ENCODE measurements at regions not wholly inside any gene's neighbourhood (a gene's known extent, or its start where the extent isn't known, plus 50 kb on each side); places are given as distances from the start of the nearest gene placed in this dataset.
"Not testable (repeated sequence)": the region's sequence is repeated elsewhere in the genome, so short reads cannot be mapped to it uniquely, and the experiment has no call there.

GRCh38 chr12:67893022-67893580 is 96.1 kb upstream of the IFNG-AS1 start:
- in situ Hi-C loops (cut with HindIII; ENCODE audit: low sequenced_read_pairs): no loop called here

- in situ Hi-C loops (cut with HindIII; ENCODE audit: low sequenced_read_pairs): not testable (repeated sequence)
Measured at GRCh38 chr12:67900418-67900817, 88.8 kb upstream of the IFNG-AS1 start.

GRCh38 chr12:67909091-67909531 is 80.1 kb upstream of the IFNG-AS1 start:
- in situ Hi-C loops (cut with HindIII; ENCODE audit: low sequenced_read_pairs): no loop called here

- in situ Hi-C loops (cut with HindIII; ENCODE audit: low sequenced_read_pairs): no loop called here
Measured at GRCh38 chr12:67909681-67910080, 79.6 kb upstream of the IFNG-AS1 start.

- in situ Hi-C loops (cut with HindIII; ENCODE audit: low sequenced_read_pairs): no loop called here
Measured at GRCh38 chr12:67910360-67911274, 78.6 kb upstream of the IFNG-AS1 start.

GRCh38 chr12:67911275-67911600 is 78.0 kb upstream of the IFNG-AS1 start:
- in situ Hi-C loops (cut with HindIII; ENCODE audit: low sequenced_read_pairs): no loop called here

GRCh38 chr12:67911789-67912188 is 77.5 kb upstream of the IFNG-AS1 start:
- in situ Hi-C loops (cut with HindIII; ENCODE audit: low sequenced_read_pairs): no loop called here

- in situ Hi-C loops (cut with HindIII; ENCODE audit: low sequenced_read_pairs): no loop called here
Measured at GRCh38 chr12:67915335-67915851, 73.9 kb upstream of the IFNG-AS1 start.

GRCh38 chr12:67916266-67916970 is 72.8 kb upstream of the IFNG-AS1 start:
- in situ Hi-C loops (cut with HindIII; ENCODE audit: low sequenced_read_pairs): no loop called here

- in situ Hi-C loops (cut with HindIII; ENCODE audit: low sequenced_read_pairs): no loop called here
Measured at GRCh38 chr12:67917811-67918210, 71.4 kb upstream of the IFNG-AS1 start.

GRCh38 chr12:67918441-67918840 is 70.8 kb upstream of the IFNG-AS1 start:
- in situ Hi-C loops (cut with HindIII; ENCODE audit: low sequenced_read_pairs): no loop called here

- in situ Hi-C loops (cut with HindIII; ENCODE audit: low sequenced_read_pairs): no loop called here
Measured at GRCh38 chr12:67919406-67919805, 69.8 kb upstream of the IFNG-AS1 start.

GRCh38 chr12:67920413-67920812 is 68.8 kb upstream of the IFNG-AS1 start:
- in situ Hi-C loops (cut with HindIII; ENCODE audit: low sequenced_read_pairs): no loop called here

GRCh38 chr12:67921286-67921685 is 68.0 kb upstream of the IFNG-AS1 start:
- in situ Hi-C loops (cut with HindIII; ENCODE audit: low sequenced_read_pairs): no loop called here

- in situ Hi-C loops (cut with HindIII; ENCODE audit: low sequenced_read_pairs): no loop called here
Measured at GRCh38 chr12:67922245-67922644, 67.0 kb upstream of the IFNG-AS1 start.

GRCh38 chr12:67925077-67925476 is 64.2 kb upstream of the IFNG-AS1 start:
- in situ Hi-C loops (cut with HindIII; ENCODE audit: low sequenced_read_pairs): loop anchor here (25.0 kb wide), 1 partner anchor 563 kb away; no protein-coding TSS in a partner anchor

GRCh38 chr12:67925552-67925951 is 63.7 kb upstream of the IFNG-AS1 start:
- in situ Hi-C loops (cut with HindIII; ENCODE audit: low sequenced_read_pairs): loop anchor here (25.0 kb wide), 1 partner anchor 563 kb away; no protein-coding TSS in a partner anchor

GRCh38 chr12:67926063-67926462 is 63.2 kb upstream of the IFNG-AS1 start:
- in situ Hi-C loops (cut with HindIII; ENCODE audit: low sequenced_read_pairs): loop anchor here (25.0 kb wide), 1 partner anchor 564 kb away; no protein-coding TSS in a partner anchor

GRCh38 chr12:67927324-67927723 is 61.9 kb upstream of the IFNG-AS1 start:
- in situ Hi-C loops (cut with HindIII; ENCODE audit: low sequenced_read_pairs): loop anchor here (25.0 kb wide), 1 partner anchor 565 kb away; no protein-coding TSS in a partner anchor

- in situ Hi-C loops (cut with HindIII; ENCODE audit: low sequenced_read_pairs): loop anchor here (25.0 kb wide), 1 partner anchor 566 kb away; no protein-coding TSS in a partner anchor
Measured at GRCh38 chr12:67927815-67928214, 61.4 kb upstream of the IFNG-AS1 start.

Data from DLD1 (cell line).